ENCODE measurements at regions not wholly inside any gene's neighbourhood (a gene's known extent, or its start where the extent isn't known, plus 50 kb on each side); places are given as distances from the start of the nearest gene placed in this dataset.
A peak's percentile ranks its signal among the peaks of the same experiment; 100 is the strongest.

GRCh38 chr7:52088008-52088901 is 771.6 kb upstream of the COBL start:
- Histone ChIP-seq H3K9me3 (ENCODE audit: low read length) (no peaks in the 10 kb centered on the region), H3K27ac (ENCODE audit: low read depth, low read length, poor library complexity, severe bottlenecking) (no peak overlapping the region), H3K36me3 (ENCODE audit: insufficient read depth, low read length) (no peaks in the 10 kb centered on the region), H3K9ac (ENCODE audit: low read length) (no peak overlapping the region), H3K27me3 (ENCODE audit: insufficient read depth, low read length) (no peaks in the 10 kb centered on the region), H3K4me3 (ENCODE audit: low read depth, low read length, poor library complexity, severe bottlenecking) (no peak overlapping the region), H3K9me2 (ENCODE audit: low read depth, low read length) (no peaks in the 10 kb centered on the region), H3F3A (ENCODE audit: insufficient read depth, low read length) (no peaks in the 10 kb centered on the region), H3K4me1 (ENCODE audit: insufficient read depth, low read length, severe bottlenecking) (peaks cover 20% of the 10 kb centered on the region), H2AFZ (ENCODE audit: low read length) (peak overlapping the region; percentile 56; the same call in 1 of the 2 replicates), H3K4me2 (ENCODE audit: low read length) (no peak overlapping the region), H3K79me2 (ENCODE audit: insufficient read depth, low read length) (no peaks in the 10 kb centered on the region), H4K20me1 (ENCODE audit: insufficient read depth, low read length) (no peaks in the 10 kb centered on the region)
- TF ChIP-seq EZH2 (IDR thresholded peaks at IDR 0.05; ENCODE audit: borderline replicate concordance, low read length), result no peak
- no peak for TF ChIP-seq CTCF (IDR thresholded peaks at IDR 0.05; ENCODE audit: low read length)

GRCh38 chr7:52085610-52086009 is 769.0 kb upstream of the COBL start:
- no peak overlapping the region for H3K4me3 ChIP-seq (ENCODE audit: low read depth, low read length, poor library complexity, severe bottlenecking)
- no peaks in the 10 kb centered on the region for H3K4me1 ChIP-seq (ENCODE audit: insufficient read depth, low read length, severe bottlenecking)
- H4K20me1 ChIP-seq (ENCODE audit: insufficient read depth, low read length), result no peaks in the 10 kb centered on the region
- no peak for TF ChIP-seq CTCF (IDR thresholded peaks at IDR 0.05; ENCODE audit: low read length)
- TF ChIP-seq EZH2 (IDR thresholded peaks at IDR 0.05; ENCODE audit: borderline replicate concordance, low read length), result no peak
- H3K9me2 ChIP-seq (ENCODE audit: low read depth, low read length), result no peaks in the 10 kb centered on the region
- H3K4me2 ChIP-seq (ENCODE audit: low read length), result no peak overlapping the region
- no peaks in the 10 kb centered on the region for H3F3A ChIP-seq (ENCODE audit: insufficient read depth, low read length)
- H3K27ac ChIP-seq (ENCODE audit: low read depth, low read length, poor library complexity, severe bottlenecking), result no peak overlapping the region
- no peaks in the 10 kb centered on the region for H3K27me3 ChIP-seq (ENCODE audit: insufficient read depth, low read length)
- H3K9me3 ChIP-seq (ENCODE audit: low read length), result no peaks in the 10 kb centered on the region
- no peaks in the 10 kb centered on the region for H3K79me2 ChIP-seq (ENCODE audit: insufficient read depth, low read length)
- H3K9ac ChIP-seq (ENCODE audit: low read length), result no peak overlapping the region
- H2AFZ ChIP-seq (ENCODE audit: low read length), result peak overlapping the region; percentile 66; the same call in 1 of the 2 replicates
- no peaks in the 10 kb centered on the region for H3K36me3 ChIP-seq (ENCODE audit: insufficient read depth, low read length)

GRCh38 chr7:52080493-52080892 is 763.9 kb upstream of the COBL start:
- no peak overlapping the region for H3K9ac ChIP-seq (ENCODE audit: low read length)
- no peaks in the 10 kb centered on the region for H3K79me2 ChIP-seq (ENCODE audit: insufficient read depth, low read length)
- no peaks in the 10 kb centered on the region for H3F3A ChIP-seq (ENCODE audit: insufficient read depth, low read length)
- H3K27me3 ChIP-seq (ENCODE audit: insufficient read depth, low read length), result no peaks in the 10 kb centered on the region
- H3K4me2 ChIP-seq (ENCODE audit: low read length), result no peak overlapping the region
- H3K9me3 ChIP-seq (ENCODE audit: low read length), result no peaks in the 10 kb centered on the region
- no peak overlapping the region for H3K4me3 ChIP-seq (ENCODE audit: low read depth, low read length, poor library complexity, severe bottlenecking)
- no peak overlapping the region for H3K27ac ChIP-seq (ENCODE audit: low read depth, low read length, poor library complexity, severe bottlenecking)
- TF ChIP-seq EZH2 (IDR thresholded peaks at IDR 0.05; ENCODE audit: borderline replicate concordance, low read length), result no peak
- TF ChIP-seq CTCF (IDR thresholded peaks at IDR 0.05; ENCODE audit: low read length), result no peak
- no peak overlapping the region for H2AFZ ChIP-seq (ENCODE audit: low read length)
- H3K4me1 ChIP-seq (ENCODE audit: insufficient read depth, low read length, severe bottlenecking), result no peaks in the 10 kb centered on the region
- no peaks in the 10 kb centered on the region for H3K36me3 ChIP-seq (ENCODE audit: insufficient read depth, low read length)
- no peaks in the 10 kb centered on the region for H3K9me2 ChIP-seq (ENCODE audit: low read depth, low read length)
- no peaks in the 10 kb centered on the region for H4K20me1 ChIP-seq (ENCODE audit: insufficient read depth, low read length)

Measured in OCI-LY1 (cell line).